Astrocyte of the spinal cord (primary cell): ENCODE measurements at regions not wholly inside any gene's neighbourhood (a gene's known extent, or its start where the extent isn't known, plus 50 kb on each side); places are given as distances from the start of the nearest gene placed in this dataset.

Source experiments
- DNase-seq: peaks from one replicate; pipeline ENCODE4 v3.0.0; 2011; ENCODE audit warnings: low read depth, low spot score
- H3K4me3 ChIP-seq: 2 replicates; pipeline ENCODE4 v1.5.1; 2011; ENCODE audit warnings: low read depth, mild to moderate bottlenecking, low read length, moderate library complexity
- in situ Hi-C: cut with HindIII; loops from 2 replicates; pipeline ENCODE4 v1.10.0; 2017; ENCODE audit warnings: low sequenced_read_pairs
- TF ChIP-seq, protein P1 (sequence below): IDR thresholded peaks from 2 replicates; pipeline ENCODE4 v1.5.1; 2012; ENCODE audit warnings: low read depth, mild to moderate bottlenecking, low read length, inconsistent platforms

DNA sequence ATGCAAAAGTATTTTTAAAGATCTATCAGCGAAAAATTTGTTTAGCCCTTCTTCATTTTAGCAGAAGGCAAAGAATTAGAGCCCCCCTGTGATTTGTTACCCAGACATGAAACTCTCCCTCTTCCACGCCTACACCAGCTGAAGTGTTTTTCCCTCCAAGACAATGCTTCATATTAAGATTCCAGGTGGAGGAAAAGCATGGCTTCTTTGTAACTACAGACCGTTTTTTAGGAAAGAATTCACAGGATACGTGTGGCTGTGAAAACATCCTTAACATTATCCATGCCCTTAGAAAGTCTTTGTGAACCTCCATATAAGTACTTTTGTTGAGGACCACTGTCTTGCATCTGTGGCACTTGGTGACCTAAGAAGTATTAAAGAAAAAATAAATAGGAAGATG is 121.8 kb upstream of the MTAP start:
- in situ Hi-C loops: no loop called here
- TF ChIP-seq, protein P1, sequence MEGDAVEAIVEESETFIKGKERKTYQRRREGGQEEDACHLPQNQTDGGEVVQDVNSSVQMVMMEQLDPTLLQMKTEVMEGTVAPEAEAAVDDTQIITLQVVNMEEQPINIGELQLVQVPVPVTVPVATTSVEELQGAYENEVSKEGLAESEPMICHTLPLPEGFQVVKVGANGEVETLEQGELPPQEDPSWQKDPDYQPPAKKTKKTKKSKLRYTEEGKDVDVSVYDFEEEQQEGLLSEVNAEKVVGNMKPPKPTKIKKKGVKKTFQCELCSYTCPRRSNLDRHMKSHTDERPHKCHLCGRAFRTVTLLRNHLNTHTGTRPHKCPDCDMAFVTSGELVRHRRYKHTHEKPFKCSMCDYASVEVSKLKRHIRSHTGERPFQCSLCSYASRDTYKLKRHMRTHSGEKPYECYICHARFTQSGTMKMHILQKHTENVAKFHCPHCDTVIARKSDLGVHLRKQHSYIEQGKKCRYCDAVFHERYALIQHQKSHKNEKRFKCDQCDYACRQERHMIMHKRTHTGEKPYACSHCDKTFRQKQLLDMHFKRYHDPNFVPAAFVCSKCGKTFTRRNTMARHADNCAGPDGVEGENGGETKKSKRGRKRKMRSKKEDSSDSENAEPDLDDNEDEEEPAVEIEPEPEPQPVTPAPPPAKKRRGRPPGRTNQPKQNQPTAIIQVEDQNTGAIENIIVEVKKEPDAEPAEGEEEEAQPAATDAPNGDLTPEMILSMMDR: no peak
- peak; percentile 8 for DNase-seq
- no peak overlapping the region for H3K4me3 ChIP-seq

DNA sequence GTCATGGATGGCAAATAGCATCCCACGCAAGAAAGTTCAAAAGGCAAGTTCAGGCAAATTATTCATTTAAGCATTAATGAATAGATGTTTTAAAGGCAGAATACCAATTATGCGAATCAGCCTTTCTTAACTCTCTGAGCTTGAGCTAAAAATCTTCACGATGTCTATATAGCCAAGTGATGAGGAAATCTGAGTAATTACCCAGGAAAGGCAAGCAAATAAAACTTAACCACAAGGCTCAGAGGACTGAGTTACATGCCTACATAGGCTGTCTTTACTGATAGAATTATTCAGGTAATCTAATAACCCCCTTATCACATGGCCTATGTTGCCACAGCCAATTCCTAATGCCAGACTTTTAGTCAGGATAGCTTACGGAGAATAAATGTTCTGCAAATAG is 120.8 kb upstream of the MTAP start:
- no peak overlapping the region for H3K4me3 ChIP-seq
- TF ChIP-seq, protein P1: no peak
- DNase-seq: peak; percentile 82
- in situ Hi-C loops: no loop called here

DNA sequence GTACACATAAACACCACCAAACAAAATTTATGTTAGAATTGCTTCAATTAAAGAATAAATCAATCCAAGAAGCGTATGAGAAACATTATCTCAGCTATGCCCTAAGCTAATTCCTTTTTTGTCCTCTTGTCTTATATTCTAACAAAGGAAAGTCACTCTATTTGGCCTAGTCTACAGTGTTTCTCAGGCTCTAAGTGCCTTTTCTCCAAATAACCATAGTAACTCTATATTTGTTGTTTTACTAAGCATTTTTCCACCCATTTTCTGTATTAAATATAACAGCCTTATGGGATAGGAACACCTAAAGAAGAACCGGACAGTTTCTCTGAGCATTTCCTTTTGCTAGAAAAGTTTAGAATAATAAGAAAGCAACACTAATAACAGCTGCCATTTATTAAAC is 120.1 kb upstream of the MTAP start:
- in situ Hi-C loops: no loop called here
- DNase-seq: peak; percentile 37
- TF ChIP-seq, protein P1: no peak
- no peak overlapping the region for H3K4me3 ChIP-seq

DNA sequence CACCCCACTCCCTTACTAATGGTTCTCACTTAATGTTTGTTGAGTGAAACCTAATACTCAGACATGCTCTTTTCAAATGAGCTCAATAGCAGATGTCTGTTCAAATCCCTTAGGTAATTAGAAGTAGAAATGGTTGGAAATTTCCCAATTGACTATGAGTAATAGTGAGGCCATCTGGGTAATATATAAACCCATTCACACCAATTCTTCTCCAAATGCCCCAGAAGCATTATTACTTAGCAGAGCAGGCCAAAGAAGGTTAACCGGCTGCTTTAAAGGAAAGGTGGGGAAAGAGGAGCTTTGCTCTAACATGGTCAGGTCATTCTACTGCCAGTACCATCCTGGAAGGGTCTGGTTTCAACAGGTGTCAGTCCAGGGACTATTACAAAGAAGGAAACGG is 119.5 kb upstream of the MTAP start:
- TF ChIP-seq, protein P1: no peak
- in situ Hi-C loops: no loop called here
- peak; percentile 59 for DNase-seq
- no peak overlapping the region for H3K4me3 ChIP-seq

DNA sequence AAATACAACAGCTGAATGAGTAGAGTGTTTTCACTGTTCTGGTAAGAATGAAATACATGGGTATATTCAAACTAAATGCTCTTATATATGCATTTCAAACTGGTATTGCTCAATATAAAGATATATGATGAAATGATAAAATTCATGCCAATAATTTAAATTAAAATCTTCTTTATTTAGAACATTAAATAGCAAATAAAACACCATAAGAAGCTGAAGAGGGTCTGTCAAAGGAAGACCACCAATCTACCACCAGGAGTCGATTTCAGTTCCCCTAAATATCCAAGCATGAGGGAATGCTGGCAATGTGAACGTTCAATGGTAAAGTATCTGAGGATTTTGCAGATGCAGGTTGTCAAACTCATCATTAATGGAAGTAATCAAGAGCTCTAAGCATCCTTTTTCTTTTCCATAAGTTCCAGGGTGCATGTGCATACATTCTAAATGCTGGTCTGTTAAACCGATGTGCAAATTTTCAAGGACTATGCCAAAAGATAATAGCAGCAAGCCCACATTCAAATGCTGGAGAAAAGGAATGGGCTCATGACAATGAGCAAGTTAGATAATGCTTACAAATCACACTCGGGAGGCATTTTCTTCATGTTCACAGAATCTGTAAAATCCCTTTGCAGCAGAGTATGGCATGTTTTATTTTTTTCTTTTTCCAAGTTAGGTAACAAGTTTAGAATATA is 118.8 kb upstream of the MTAP start:
- peak; percentile 5 for DNase-seq
- H3K4me3 ChIP-seq: no peak overlapping the region
- in situ Hi-C loops: no loop called here
- TF ChIP-seq, protein P1: no peak

DNA sequence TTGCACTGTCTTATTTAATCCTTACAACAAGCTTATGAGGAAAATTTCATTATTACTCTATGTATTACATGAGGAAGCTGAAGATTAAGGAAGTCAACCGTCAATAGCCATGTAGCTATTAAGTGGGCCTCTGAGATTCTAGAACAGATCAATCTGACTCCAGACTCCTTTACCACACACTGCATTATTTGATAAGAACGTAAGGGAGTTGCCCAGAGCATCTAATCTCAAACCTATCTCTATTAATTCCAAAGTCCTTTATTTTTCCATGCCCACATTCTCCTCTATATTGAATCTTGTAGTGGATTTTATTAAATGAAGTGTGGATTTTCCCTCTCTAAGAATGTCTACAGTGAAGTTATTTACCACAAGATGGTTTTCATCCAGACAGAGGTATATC is 118.2 kb upstream of the MTAP start:
- peak; percentile 14 for DNase-seq
- TF ChIP-seq, protein P1: no peak
- in situ Hi-C loops: no loop called here
- no peak overlapping the region for H3K4me3 ChIP-seq
